ENCODE measurements at regions not wholly inside any gene's neighbourhood (a gene's known extent, or its start where the extent isn't known, plus 50 kb on each side); places are given as distances from the start of the nearest gene placed in this dataset.
A peak's percentile ranks its signal among the peaks of the same experiment; 100 is the strongest.

GRCh38 chr4:26081795-26082498 is 167.9 kb downstream of the SMIM20 start:
- H3K4me3 ChIP-seq = no peak overlapping the region
- FAIRE-seq (no peak), DNase-seq (ENCODE audit: low read depth in 1 of 2, low spot score in 1 of 2) (peak; percentile 15 to 27), ATAC-seq (peak in 1 of 2 experiments; percentile 70; a peak in 3 of 6 replicates)
- 0 out of 3 replicates have a peak, but pooled peaks cover 3% of the 10 kb centered on the region for H3K9me3 ChIP-seq
- WGBS (ENCODE audit: missing lambda C conversion rate) = 44% methylated on average over 6 of the region's 6 CpGs
- no peaks in the 10 kb centered on the region for H3K4me1 ChIP-seq
- TF ChIP-seq CTCF (IDR thresholded peaks at IDR 0.05) (peak; percentile 48), SMC3 (IDR thresholded peaks at IDR 0.05) (peak; percentile 33; the same call in 1 of the 3 replicates), ZSCAN20 (CRISPR knock-in tag; IDR thresholded peaks at IDR 0.05) (no peak), RAD21 (conservative IDR thresholded peaks at IDR 0.05 in 1 of 2, IDR thresholded peaks at IDR 0.05 in 1 of 2) (peak; percentile 34 to 37; a peak in 3 of 5 replicates)
- CTCF ChIA-PET = interaction anchor here (0.6 to 2.2 kb wide), 13 partner anchors 9 to 759 kb away, joined by 3 to 10 read pairs (median 4); no protein-coding TSS in a partner anchor
- H3K27ac ChIP-seq = no peak overlapping the region
- H3K4me2 ChIP-seq = no peak overlapping the region
- POLR2A ChIA-PET = no interaction called here

GRCh38 chr4:26082565-26082964 is 168.5 kb downstream of the SMIM20 start:
- ChIA-PET CTCF (interaction anchor here (0.5 to 2.2 kb wide), 15 partner anchors 8 to 758 kb away, joined by 3 to 10 read pairs (median 3); no protein-coding TSS in a partner anchor), POLR2A (no interaction called here)
- ATAC-seq = no peak

More at GRCh38 chr4:26082565-26082964, 168.5 kb downstream of the SMIM20 start:
- H3K4me3 ChIP-seq = no peak overlapping the region
- no peak for FAIRE-seq
- WGBS (ENCODE audit: missing lambda C conversion rate) = 51% methylated on average over 5 of the region's 5 CpGs
- TF ChIP-seq PBX3 (IDR thresholded peaks at IDR 0.05) (no peak), ELK1 (IDR thresholded peaks at IDR 0.05; ENCODE audit: low read depth, low read length) (no peak), BCL3 (IDR thresholded peaks at IDR 0.05) (no peak), ATOH8 (CRISPR knock-in tag; IDR thresholded peaks at IDR 0.05; ENCODE audit: low read depth) (no peak), JUN (IDR thresholded peaks at IDR 0.05) (no peak), KDM5A (IDR thresholded peaks at IDR 0.05) (no peak), FOXS1 (CRISPR knock-in tag; IDR thresholded peaks at IDR 0.05) (no peak), MAZ (IDR thresholded peaks at IDR 0.05; ENCODE audit: borderline replicate concordance, low read depth, low read length) (no peak), EHMT2 (IDR thresholded peaks at IDR 0.05; ENCODE audit: low read depth) (no peak), CBX8 (IDR thresholded peaks at IDR 0.05) (no peak), JUNB (IDR thresholded peaks at IDR 0.05) (no peak), ESRRA (IDR thresholded peaks at IDR 0.05; ENCODE audit: borderline replicate concordance, low read length) (no peak), RFX5 (IDR thresholded peaks at IDR 0.05) (no peak), GATA3 (IDR thresholded peaks at IDR 0.05; ENCODE audit: borderline replicate concordance) (no peak)
- H3K4me1 ChIP-seq = no peaks in the 10 kb centered on the region
- no peak overlapping the region for H3K27ac ChIP-seq
- H3K4me2 ChIP-seq = no peak overlapping the region
- H3K9me3 ChIP-seq = no peaks in the 10 kb centered on the region
- no peak for DNase-seq (ENCODE audit: low read depth in 1 of 2, low spot score in 1 of 2)
